DMS114 treated with DMSO at 0.1 percent for 48 hours (cell line): ENCODE measurements at regions not wholly inside any gene's neighbourhood (a gene's known extent, or its start where the extent isn't known, plus 50 kb on each side); places are given as distances from the start of the nearest gene placed in this dataset.
A peak's percentile ranks its signal among the peaks of the same experiment; 100 is the strongest.
"Not testable (repeated sequence)": the region's sequence is repeated elsewhere in the genome, so short reads cannot be mapped to it uniquely, and the experiment has no call there.

ENCODE experiments used
- DNase-seq: peaks from one replicate; lab custom pipeline; 2025; ENCODE audit not compliant: unreplicated experiment; lab: John Stamatoyannopoulos, UW

DNA sequence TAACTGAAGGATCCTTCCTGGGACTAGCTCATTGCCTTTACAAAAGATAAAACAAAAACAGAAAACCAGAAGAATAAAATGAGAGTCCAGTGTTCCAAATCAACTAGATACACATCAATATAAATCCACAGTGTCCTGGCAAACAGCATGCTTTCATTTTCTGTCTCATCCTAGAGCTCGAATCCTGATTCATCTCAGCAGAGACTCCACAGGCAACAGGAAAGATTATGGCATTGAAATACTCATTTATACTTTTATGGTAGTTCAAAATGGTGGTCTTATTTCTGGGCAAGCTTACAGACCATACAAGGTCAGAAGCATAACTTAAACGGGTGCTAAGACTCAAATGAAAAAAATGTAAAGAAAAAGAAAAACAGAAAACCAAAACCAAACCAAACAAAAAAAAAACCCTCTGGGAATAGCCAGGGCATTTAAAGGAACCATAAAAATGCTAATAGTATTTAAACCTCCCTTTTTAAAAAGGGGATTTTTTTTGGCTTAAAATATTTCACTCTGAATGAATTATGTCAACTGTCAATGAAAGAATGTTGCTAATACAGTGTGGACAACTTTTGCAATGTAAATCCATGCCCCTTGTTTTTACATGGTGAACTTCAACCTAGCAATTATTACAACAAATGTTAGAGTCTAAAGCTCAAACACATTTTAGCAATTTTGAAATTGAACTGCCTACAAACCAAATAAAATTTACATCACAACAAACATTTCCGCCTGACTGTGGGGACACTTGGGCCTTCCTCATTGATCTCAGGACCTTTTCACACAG, 57.9 kb downstream of the GPR101 start:
- DNase-seq, result no peak

DNA sequence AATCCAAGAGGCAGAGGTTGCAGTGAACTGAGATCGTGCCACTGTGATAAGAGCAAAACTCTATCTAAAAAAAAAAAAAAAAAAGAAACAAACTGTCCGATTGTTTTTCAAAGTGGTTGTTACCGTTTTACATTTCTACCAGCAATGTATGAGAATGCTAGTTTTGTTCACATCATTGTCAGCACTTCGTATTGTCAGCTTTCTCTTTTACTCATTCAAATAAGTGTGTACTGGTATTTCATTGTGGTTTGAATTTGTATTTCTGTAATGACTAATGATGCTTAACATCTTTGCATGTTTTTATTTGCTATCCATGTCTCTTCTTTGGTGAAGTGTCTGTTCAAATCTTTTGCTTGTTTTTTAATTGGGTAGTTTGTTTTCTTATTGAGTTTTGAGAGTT, 65.8 kb downstream of the GPR101 start:
- DNase-seq, result no peak

DNA sequence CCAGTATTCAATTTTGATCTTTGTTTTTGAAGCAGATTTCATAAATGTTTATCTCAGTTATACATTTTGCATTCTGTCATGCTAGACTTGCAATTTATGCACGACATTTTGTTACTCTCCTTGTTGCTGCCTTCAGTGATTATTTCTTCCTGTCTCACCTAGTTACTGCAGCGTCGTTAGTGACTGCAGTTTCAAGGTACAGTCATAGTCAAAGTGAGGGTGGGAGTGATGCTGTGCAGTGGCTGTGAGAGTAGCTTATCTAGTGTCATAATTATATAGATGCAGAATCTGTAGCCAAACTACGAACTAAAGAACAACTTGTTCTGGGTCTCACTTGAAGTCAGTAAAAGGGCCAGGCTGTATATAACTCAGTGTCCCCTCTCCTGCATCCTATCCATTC, 69.8 kb downstream of the GPR101 start:
- DNase-seq, result no peak

DNA sequence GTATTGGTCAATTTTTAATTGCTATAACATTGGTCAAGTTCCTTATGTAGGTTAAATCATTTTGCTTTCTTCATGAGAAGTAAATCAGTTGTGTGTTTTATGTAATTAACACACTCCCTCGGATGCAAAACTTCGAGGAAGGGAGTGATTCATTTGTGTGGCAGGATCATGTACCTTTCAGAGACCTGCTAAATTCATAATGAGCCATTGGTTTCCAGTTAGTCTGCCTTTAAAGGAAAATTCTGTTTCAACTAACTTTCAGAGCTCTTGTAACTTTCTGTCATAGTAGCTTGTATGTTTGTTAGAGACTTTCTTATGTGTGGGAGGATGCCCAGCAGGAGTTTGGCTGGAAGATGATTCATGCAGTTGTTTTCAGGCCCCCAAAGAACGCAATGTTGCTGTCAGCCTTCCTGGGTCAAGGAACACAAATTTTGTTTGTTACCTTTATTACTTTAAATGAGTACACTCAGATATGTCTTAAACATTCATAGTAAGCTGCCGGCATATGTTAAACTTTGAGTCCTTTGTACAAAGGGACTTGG, 72.1 kb downstream of the GPR101 start:
- DNase-seq, result no peak

DNA sequence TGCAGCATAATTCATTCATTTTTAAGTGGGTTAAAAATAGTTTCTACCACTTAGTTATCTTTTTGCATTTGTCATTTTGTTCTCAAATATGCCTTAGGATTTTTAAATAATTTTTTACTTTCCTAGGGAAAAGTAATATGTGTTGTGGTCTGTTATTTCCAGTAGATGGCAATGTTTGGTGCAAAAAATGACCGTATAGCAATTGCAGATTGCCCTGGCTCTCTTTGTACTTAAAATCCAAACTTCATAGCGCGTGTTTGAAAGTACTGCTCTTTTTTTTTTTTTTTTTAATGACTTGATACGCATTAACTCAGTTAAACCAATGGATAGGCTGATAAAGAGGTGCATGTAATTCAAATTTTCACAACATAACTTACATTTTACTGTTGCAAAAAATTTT, 74.4 kb upstream of the RBMX start:
- DNase-seq, result peak; percentile 0

DNA sequence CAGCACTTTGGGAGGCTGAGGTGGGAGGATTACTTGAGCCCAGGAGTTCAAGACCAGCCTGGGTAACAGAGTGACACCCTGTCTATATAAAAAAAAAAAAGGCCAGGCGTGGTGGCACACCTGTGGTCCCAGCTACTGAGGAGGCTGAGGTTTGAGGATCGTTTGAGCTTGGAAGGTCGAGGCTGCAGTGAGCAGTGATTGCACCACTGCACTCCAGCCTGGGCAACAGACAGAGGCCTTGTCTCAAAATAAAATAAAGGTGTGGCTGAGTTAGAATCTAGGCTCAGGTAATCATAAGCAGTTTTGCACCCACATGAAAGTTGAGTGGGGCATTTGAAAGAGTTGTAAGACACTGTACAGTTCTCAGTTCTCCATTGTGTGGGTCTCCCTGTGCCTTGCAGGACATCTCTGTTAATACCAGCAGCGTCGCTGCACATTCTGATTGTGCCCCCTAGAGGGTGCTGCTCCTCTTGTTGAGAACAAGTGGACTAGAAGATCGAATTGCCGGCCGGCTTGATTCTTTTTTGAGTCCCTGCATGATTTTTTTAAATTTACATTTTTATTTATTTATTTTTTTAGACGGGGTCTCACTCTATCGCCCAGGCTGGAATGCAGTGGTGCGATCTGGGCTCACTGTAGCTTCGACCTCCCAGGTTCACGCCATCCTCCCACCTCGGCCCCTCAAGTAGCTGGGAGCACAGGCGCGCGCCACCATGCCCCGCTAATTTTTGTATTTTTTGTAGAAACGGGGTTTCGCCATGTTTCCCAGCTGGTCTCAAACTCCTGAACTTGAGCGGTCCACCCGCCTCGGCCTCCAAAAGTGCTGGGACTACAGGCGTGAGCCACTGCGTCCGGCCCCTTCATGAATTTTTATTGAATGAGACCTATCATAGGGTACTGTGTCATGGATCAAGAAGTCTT, 73.6 kb upstream of the RBMX start:
- DNase-seq, result peak; percentile 40

DNA sequence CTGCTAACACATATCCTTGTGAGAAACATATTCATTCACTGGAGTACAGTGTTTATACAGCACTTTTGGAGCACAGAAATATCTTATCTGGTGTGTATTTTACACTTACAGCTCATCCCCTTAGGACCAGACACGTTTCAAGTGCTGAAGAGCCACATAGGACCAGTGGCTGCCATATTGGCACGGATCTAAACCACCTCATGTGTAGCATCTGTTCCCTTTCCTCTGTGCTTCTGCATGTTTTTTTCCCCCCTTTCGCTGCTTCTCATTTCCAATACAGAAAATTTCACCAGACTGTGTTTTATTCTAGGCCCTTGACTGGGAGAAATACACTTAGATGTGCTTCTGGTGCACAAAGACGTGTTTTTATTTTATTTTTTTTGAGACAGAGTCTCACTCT, 69.7 kb upstream of the RBMX start:
- no peak for DNase-seq

DNA sequence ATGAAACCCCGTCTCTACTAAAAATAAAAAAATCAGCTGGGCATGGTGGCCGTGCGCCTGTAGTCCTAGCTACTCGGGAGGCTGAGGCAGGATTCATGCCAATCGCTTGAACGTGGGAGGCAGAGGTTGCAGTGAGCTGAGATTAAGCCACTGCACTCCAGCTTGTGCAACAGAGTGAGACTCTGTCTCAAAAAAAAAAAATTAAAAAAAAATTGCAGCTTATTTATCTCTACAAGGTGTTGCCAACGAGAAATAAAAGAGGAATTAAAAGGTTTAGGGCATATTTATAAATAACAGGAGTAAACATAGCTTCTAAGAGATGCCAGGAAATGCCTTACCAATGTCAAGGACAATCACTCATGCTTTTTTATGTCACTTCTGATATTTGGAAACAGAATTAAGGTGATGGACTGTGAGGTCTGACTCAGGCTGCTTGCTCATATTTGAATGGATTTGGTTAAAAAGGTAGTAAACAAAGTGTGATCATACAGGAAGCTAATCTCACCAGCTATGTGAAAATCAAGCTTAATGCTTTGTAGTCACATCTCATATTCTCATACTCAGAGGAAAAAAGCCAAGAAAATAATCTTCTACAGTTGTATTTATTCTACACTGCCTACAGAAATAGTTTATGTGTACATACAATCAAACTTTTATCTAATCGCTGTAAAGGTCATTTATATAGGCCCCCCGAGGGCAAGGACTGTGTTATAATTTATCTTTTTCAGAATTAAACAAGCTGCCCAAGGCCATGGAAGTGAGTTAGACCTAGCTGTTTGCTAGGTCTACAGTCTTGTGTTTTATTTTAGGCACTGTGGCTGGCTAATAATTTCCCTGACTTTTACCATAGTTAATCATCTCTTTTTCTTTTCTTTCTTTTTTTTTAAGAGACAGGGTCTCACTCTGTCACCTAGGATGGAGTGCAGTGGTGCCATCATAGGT, 61.1 kb upstream of the RBMX start:
- no peak for DNase-seq

DNA sequence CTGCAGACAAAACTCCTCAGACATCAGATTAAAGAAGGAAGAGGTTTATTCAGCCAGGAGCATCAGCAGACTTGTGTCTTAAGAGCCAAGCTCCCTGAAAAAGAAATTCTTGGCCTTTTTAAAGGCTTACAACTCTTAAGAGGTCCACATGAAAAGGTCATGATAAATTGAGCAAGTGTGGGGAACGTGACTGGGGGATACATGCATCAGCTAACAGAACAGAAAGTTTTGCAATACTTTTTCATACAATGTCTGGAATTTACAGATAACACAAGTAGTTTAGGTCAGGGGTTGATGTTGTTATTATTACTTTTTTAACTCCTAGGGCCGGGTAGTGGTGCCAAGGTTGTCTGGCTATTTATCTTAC, 55.6 kb upstream of the RBMX start:
- no peak for DNase-seq

DNA sequence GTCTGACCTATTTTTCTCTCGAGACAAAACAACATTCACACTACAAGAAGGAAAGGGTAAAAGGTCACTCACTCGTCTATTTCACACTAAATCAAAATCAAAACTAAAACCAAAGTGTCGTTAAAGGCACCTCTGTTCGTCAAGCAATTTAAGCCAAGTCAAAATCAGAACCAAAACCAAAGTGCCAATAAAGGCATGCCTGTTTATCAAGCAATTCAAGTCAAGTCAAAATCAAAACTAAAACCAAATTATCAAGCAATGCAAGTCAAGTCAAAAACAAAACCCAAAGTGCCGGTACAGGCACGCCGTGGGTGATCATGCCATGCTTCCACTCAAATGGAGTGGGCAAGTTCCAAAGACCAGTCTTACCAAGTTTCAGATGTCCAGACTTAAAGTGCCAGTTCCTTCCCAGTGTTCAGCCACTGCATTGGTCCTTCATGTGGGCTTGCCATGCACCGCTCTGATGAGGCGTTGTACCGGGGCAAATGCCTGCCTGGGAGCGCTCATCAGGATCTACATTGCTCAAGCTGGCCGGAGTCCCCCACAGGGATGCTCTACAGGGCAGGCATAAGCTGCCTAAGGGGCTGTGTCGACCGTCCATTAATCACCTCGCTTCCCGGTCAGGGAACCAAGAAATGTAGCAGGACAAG, 55.1 kb upstream of the RBMX start:
- not testable (repeated sequence) for DNase-seq

DNA sequence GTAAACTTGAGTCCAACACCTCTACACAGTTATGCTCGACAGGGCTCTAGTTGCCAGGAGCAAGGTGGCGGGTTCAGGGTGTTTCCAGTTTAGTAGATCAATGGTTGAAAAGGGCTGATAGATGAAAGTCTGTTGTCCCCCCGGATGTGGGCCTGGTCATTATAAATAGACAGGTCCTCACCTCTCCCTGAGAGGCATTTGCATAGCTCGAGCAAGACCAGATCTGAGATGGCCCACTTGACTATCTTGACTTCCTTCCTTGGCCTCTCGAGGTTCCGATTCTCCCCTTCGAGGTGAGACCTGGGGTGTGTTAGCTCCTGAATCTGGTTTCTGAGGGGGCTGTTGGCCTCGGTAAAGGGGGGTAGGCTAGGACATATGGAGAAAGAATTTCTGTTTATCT, 54.1 kb upstream of the RBMX start:
- DNase-seq, result not testable (repeated sequence)

DNA sequence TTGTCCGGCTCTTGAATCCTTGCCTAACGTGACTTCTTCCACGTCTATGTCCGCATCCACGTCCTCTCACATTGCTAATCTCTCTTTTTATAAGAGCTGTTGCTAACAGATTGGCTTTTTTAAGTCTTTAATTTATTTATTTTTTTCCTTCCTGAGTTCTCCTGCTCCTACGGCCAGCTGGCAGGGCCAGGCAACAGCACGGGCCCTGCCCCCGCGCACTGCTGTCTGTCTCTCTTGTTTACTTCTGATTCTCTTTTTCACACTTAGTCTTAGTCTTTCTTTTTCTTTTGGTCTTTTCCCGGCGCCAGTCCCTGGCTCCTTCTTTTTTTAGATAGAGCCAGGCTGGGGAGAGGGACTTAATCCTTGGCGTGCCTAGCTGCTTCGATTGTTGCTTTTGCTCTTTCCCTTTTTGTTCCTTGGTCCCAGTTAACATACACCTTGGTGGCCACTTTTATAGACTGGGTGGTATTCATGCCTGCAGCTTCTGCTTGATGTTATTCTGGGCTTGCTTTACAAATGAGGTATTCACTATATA, 53.2 kb upstream of the RBMX start:
- no peak for DNase-seq

DNA sequence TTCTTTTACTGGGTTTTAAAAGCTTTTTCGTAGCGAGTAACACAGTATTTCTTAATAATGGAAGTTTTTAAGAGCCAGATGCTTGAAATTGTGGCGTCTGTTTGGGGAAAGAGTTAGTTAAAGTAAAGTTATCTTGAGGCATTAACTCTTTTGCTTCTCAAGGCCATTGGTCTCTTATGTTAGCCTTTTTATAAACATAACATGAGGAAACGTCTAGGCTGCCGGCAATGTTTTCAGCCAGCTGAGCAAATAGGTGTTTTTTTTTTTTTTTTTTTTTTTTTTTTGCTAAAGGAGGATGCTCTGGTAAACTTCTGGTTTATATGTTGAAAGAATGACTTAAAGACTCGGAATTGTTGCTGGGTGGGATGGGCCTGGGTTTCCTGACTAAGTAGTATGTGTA, 51.1 kb upstream of the RBMX start:
- no peak for DNase-seq
